Loucy (cell line): ENCODE measurements at regions not wholly inside any gene's neighbourhood (a gene's known extent, or its start where the extent isn't known, plus 50 kb on each side); places are given as distances from the start of the nearest gene placed in this dataset.

Experiments used
- EZH2phosphoT487 ChIP-seq: fragments of 200-600 bp; IDR thresholded peaks from 2 replicates; pipeline ENCODE4 v1.6.1; 2018; ENCODE audit warnings: antibody characterized with exemption, mild to moderate bottlenecking, moderate library complexity, borderline replicate concordance
- TF ChIP-seq, protein P1 (sequence below): fragments of 200-600 bp; sonication (generic); conservative IDR thresholded peaks from 2 replicates; pipeline ENCODE4 v1.5.1; 2014; ENCODE audit warnings: mild to moderate bottlenecking, antibody characterized with exemption, low read length

DNA sequence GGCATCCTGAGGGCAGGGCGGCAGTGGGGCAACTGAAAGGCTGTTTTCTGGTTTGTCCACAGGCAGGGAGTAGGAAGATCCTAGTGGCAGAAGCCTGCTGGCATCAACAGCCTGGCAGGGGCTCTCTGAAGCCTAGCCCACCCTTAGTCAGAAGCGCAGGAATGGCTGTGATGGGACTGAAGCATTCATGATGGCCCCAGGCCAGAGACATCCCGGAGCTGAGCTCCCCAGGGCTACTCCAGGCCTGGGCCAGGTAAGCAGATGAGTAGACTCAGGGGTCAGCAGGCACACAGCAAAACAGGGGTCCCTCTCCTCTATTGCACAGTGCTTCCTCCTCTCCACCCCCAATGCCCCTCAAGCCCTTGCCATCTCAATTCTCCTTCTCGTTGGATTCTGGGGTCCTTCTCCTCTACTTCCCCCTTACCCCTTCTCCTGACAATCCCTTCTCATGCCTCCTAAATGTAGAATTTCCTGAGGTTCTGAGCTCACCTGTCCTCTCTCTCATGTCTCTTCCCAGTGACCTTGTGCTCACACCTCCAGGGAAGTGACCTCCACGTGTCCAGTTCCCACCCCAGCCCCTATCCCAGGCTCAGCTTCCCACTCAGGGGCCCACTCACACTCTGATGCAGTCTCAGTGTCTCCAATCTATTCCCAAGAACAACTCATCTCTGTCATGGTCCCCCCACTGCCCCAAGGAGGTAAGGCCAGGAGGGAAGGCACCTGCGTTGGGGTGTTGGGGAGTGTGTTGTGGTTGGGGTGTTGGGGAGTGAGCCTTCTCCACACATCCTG, 158.7 kb upstream of the ZNF507 start:
- TF ChIP-seq, protein P1, sequence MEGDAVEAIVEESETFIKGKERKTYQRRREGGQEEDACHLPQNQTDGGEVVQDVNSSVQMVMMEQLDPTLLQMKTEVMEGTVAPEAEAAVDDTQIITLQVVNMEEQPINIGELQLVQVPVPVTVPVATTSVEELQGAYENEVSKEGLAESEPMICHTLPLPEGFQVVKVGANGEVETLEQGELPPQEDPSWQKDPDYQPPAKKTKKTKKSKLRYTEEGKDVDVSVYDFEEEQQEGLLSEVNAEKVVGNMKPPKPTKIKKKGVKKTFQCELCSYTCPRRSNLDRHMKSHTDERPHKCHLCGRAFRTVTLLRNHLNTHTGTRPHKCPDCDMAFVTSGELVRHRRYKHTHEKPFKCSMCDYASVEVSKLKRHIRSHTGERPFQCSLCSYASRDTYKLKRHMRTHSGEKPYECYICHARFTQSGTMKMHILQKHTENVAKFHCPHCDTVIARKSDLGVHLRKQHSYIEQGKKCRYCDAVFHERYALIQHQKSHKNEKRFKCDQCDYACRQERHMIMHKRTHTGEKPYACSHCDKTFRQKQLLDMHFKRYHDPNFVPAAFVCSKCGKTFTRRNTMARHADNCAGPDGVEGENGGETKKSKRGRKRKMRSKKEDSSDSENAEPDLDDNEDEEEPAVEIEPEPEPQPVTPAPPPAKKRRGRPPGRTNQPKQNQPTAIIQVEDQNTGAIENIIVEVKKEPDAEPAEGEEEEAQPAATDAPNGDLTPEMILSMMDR: no peak
- no peak for TF ChIP-seq EZH2phosphoT487
